Small intestine (tissue), 7 donors: ENCODE measurements at regions not wholly inside any gene's neighbourhood (a gene's known extent, or its start where the extent isn't known, plus 50 kb on each side); places are given as distances from the start of the nearest gene placed in this dataset.
A peak's percentile ranks its signal among the peaks of the same experiment; 100 is the strongest.

Experiments used
- DNase-seq, 2 donors: peaks; one replicate each; pipeline versions ENCODE4 v3.0.0 to v3.0.0-alpha.2; 2013
- FAIRE-seq: peaks from 2 replicates; lab custom pipeline; 2012; peaks lifted over from hg19 to GRCh38; lab: Jason Lieb, UNC
- H3K27ac ChIP-seq, 3 donors: one replicate each; pipeline ENCODE4 v1.5.1; 2013; ENCODE audit warnings: low read length in 2 of 3, mild to moderate bottlenecking in 2 of 3, control low read depth in 1 of 3, inconsistent platforms in 1 of 3, low read depth in 1 of 3, moderate library complexity in 1 of 3
- H3K27me3 ChIP-seq, 3 donors: one replicate each; pipeline ENCODE4 v1.6.1; 2013; ENCODE audit warnings: low read length in 3 of 3, inconsistent platforms in 1 of 3; ENCODE audit not compliant: control insufficient read depth in 3 of 3, insufficient read depth in 3 of 3
- H3K36me3 ChIP-seq, 3 donors: one replicate each; pipeline ENCODE4 v1.6.1; 2013; ENCODE audit warnings: low read length in 3 of 3, inconsistent platforms in 1 of 3, low read depth in 1 of 3, mild to moderate bottlenecking in 1 of 3, moderate library complexity in 1 of 3; ENCODE audit not compliant: control insufficient read depth in 3 of 3, insufficient read depth in 2 of 3
- H3K4me1 ChIP-seq, 3 donors: one replicate each; pipeline ENCODE4 v1.6.1; 2013; ENCODE audit warnings: low read length in 2 of 3, inconsistent platforms in 1 of 3, low read depth in 1 of 3, mild to moderate bottlenecking in 1 of 3, moderate library complexity in 1 of 3; ENCODE audit not compliant: control insufficient read depth in 3 of 3, insufficient read depth in 2 of 3
- H3K4me3 ChIP-seq, 3 donors: one replicate each; pipeline ENCODE4 v1.5.1; 2013; ENCODE audit warnings: low read length in 3 of 3, control low read depth in 1 of 3, inconsistent platforms in 1 of 3, low read depth in 1 of 3, mild to moderate bottlenecking in 1 of 3, moderate library complexity in 1 of 3
- H3K9me3 ChIP-seq, 2 donors: one replicate each; pipeline ENCODE4 v1.6.1; 2013; ENCODE audit warnings: low read depth in 1 of 2, low read length in 1 of 2; ENCODE audit not compliant: control insufficient read depth in 2 of 2, insufficient read depth in 1 of 2
- WGBS, 3 donors: extraction: QIAGEN DNeasy Blood & Tissue Kit; methylation state at CpG; one replicate each; pipeline ENCODE4 v1.1.7; 2013; 5-methylcytosine and 5-hydroxymethylcytosine counted together
- donor health status: healthy with polysubstance abuse.
- donor health status: control.
- donor health status: control.
- donor health status: Bipolar disorder and iron deficiency.
- donor health status: healthy.

- no peaks in the 10 kb centered on the region for H3K36me3 ChIP-seq
- FAIRE-seq = no peak
Measured at GRCh38 chr1:234999513-234999940, 129.1 kb downstream of the TOMM20 start.

GRCh38 chr1:234997896-234998741 lies 130.5 kb downstream of the TOMM20 start:
- Histone ChIP-seq H3K36me3 (no peaks in the 10 kb centered on the region), H3K4me3 (no peak overlapping the region), H3K27ac (peak overlapping the region; percentile 67 to 96 (median 91)), H3K9me3 (no peaks in the 10 kb centered on the region), H3K27me3 (no peaks in the 10 kb centered on the region), H3K4me1 (peaks cover 0 to 19% (median 12%) of the 10 kb centered on the region in 3 donors)
- WGBS, 3 donors = 18 to 53% (median 37%) methylated on average over 17 of the region's 17 CpGs
- FAIRE-seq (no peak), DNase-seq (peak; percentile 88 to 98)

More at GRCh38 chr1:234999513-234999940, 129.1 kb downstream of the TOMM20 start:
- DNase-seq = no peak
- Histone ChIP-seq H3K27me3 (no peaks in the 10 kb centered on the region), H3K4me3 (no peak overlapping the region), H3K4me1 (peaks cover 0 to 19% (median 12%) of the 10 kb centered on the region in 3 donors), H3K9me3 (no peaks in the 10 kb centered on the region), H3K27ac (no peak overlapping the region)
- 96 to 98% (median 97%) methylated on average over 10 of the region's 10 CpGs for WGBS, 3 donors

- peak overlapping the region; percentile 67 to 96 (median 91) for H3K27ac ChIP-seq
- no peaks in the 10 kb centered on the region for H3K36me3 ChIP-seq
- H3K4me1 ChIP-seq = peaks cover 0 to 19% (median 12%) of the 10 kb centered on the region in 3 donors
- DNase-seq = peak; percentile 42 to 97
- WGBS, 3 donors = 17 to 37% (median 33%) methylated on average over 16 of the region's 16 CpGs
- no peaks in the 10 kb centered on the region for H3K27me3 ChIP-seq
- no peaks in the 10 kb centered on the region for H3K9me3 ChIP-seq
- no peak overlapping the region for H3K4me3 ChIP-seq
- no peak for FAIRE-seq
Measured at GRCh38 chr1:234997201-234997895, 131.3 kb downstream of the TOMM20 start.

GRCh38 chr1:234996245-234996757 lies 132.3 kb downstream of the TOMM20 start:
- DNase-seq = no peak
- 85 to 90% (median 88%) methylated on average over 9 of the region's 9 CpGs for WGBS, 3 donors

GRCh38 chr1:234994436-234995295 lies 134.0 kb downstream of the TOMM20 start:
- no peak for DNase-seq
- H3K4me3 ChIP-seq = no peak overlapping the region
- FAIRE-seq = no peak

More at GRCh38 chr1:234996245-234996757, 132.3 kb downstream of the TOMM20 start:
- H3K9me3 ChIP-seq = no peaks in the 10 kb centered on the region
- no peak overlapping the region for H3K4me3 ChIP-seq
- no peaks in the 10 kb centered on the region for H3K36me3 ChIP-seq
- no peaks in the 10 kb centered on the region for H3K27me3 ChIP-seq
- H3K27ac ChIP-seq = peak overlapping the region in 1 of 3 donors; percentile 16
- FAIRE-seq = no peak
- peaks cover 0 to 19% (median 12%) of the 10 kb centered on the region in 3 donors for H3K4me1 ChIP-seq

GRCh38 chr1:234992065-234992464 lies 136.6 kb downstream of the TOMM20 start:
- Histone ChIP-seq H3K9me3 (no peaks in the 10 kb centered on the region), H3K4me3 (no peak overlapping the region), H3K27me3 (no peaks in the 10 kb centered on the region), H3K36me3 (no peaks in the 10 kb centered on the region), H3K4me1 (peaks cover under 1 to 13% (median 7%) of the 10 kb centered on the region in 3 donors), H3K27ac (no peak overlapping the region)
- DNase-seq = no peak
- no peak for FAIRE-seq
- WGBS, 3 donors = 89 to 91% (median 89%) methylated on average over 3 of the region's 3 CpGs

More at GRCh38 chr1:234994436-234995295, 134.0 kb downstream of the TOMM20 start:
- 77 to 85% (median 79%) methylated on average over 12 of the region's 12 CpGs for WGBS, 3 donors
- Histone ChIP-seq H3K27ac (no peak overlapping the region), H3K4me1 (peaks cover 0 to 19% (median 12%) of the 10 kb centered on the region in 3 donors), H3K9me3 (no peaks in the 10 kb centered on the region), H3K27me3 (no peaks in the 10 kb centered on the region), H3K36me3 (no peaks in the 10 kb centered on the region)

GRCh38 chr1:234990874-234991801 lies 137.5 kb downstream of the TOMM20 start:
- Histone ChIP-seq H3K4me3 (no peak overlapping the region), H3K36me3 (no peaks in the 10 kb centered on the region), H3K27ac (no peak overlapping the region), H3K27me3 (no peaks in the 10 kb centered on the region), H3K9me3 (no peaks in the 10 kb centered on the region), H3K4me1 (peaks cover 2 to 16% (median 9%) of the 10 kb centered on the region in 3 donors)
- 91 to 94% (median 92%) methylated on average over 9 of the region's 9 CpGs for WGBS, 3 donors
- DNase-seq (no peak), FAIRE-seq (no peak)
